DND-41 (cell line): ENCODE measurements at regions not wholly inside any gene's neighbourhood (a gene's known extent, or its start where the extent isn't known, plus 50 kb on each side); places are given as distances from the start of the nearest gene placed in this dataset.

Source experiments
- ATAC-seq: fragments of 200-7000 bp; cut with Tn5 transposase; 3 replicates; pipeline ENCODE4 v1.9.1; 2021; ENCODE audit warnings: low read depth; ENCODE audit not compliant: insufficient read depth
- DNase-seq: peaks from one replicate; pipeline ENCODE4 v3.0.0-alpha.2; 2020
- H2AFZ ChIP-seq: 2 replicates; pipeline ENCODE4 v1.6.0; 2012; ENCODE audit warnings: low read depth, low read length
- H3K27ac ChIP-seq: 2 replicates; pipeline ENCODE4 v1.5.1; 2012; ENCODE audit warnings: low read length, inconsistent platforms
- H3K27me3 ChIP-seq: fragments of 200-600 bp; sonication (generic); 2 replicates; pipeline ENCODE4 v1.6.0; 2012; ENCODE audit warnings: low read length, mild to moderate bottlenecking, inconsistent platforms; ENCODE audit not compliant: insufficient read depth, poor library complexity
- H3K36me3 ChIP-seq: 2 replicates; pipeline ENCODE4 v1.5.1; 2012; ENCODE audit warnings: low read length, inconsistent platforms; ENCODE audit not compliant: insufficient read depth
- H3K4me1 ChIP-seq: 2 replicates; pipeline ENCODE4 v1.5.1; 2012; ENCODE audit warnings: mild to moderate bottlenecking, low read length; ENCODE audit not compliant: insufficient read depth
- H3K4me2 ChIP-seq: 2 replicates; pipeline ENCODE4 v1.6.0; 2012; ENCODE audit warnings: mild to moderate bottlenecking, moderate library complexity, low read length, inconsistent platforms; ENCODE audit not compliant: insufficient read depth
- H3K4me3 ChIP-seq, 2 experiments: fragments of 200-600 bp in 1 of 2; shearing (Covaris generic) in 1 of 2; 2 replicates each; pipeline ENCODE4 v1.5.1; 2012 to 2016; ENCODE audit warnings: inconsistent platforms in 2 of 2, low read length in 2 of 2, mild to moderate bottlenecking in 2 of 2, low read depth in 1 of 2, moderate library complexity in 1 of 2
- H3K79me2 ChIP-seq: 2 replicates; pipeline ENCODE4 v1.6.0; 2012; ENCODE audit warnings: low read length, inconsistent platforms; ENCODE audit not compliant: insufficient read depth
- H3K9ac ChIP-seq: 2 replicates; pipeline ENCODE4 v1.6.0; 2012; ENCODE audit warnings: low read depth, mild to moderate bottlenecking, inconsistent platforms, low read length, moderate library complexity
- H3K9me3 ChIP-seq: 2 replicates; pipeline ENCODE4 v1.5.1; 2012; ENCODE audit warnings: low read length, moderate library complexity, mild to moderate bottlenecking, inconsistent platforms; ENCODE audit not compliant: insufficient read depth, severe bottlenecking
- H4K20me1 ChIP-seq: 2 replicates; pipeline ENCODE4 v1.6.0; 2012; ENCODE audit warnings: low read length; ENCODE audit not compliant: insufficient read depth
- EZH2 ChIP-seq: IDR thresholded peaks from 3 replicates; pipeline ENCODE4 v1.6.1; 2012; ENCODE audit warnings: borderline replicate concordance, low read depth, mild to moderate bottlenecking, moderate library complexity, low read length, inconsistent platforms; ENCODE audit not compliant: severe bottlenecking
- TF ChIP-seq, protein P1 (sequence below): IDR thresholded peaks from 2 replicates; pipeline ENCODE4 v1.5.1; 2012; ENCODE audit warnings: borderline replicate concordance, low read length, moderate library complexity, mild to moderate bottlenecking; ENCODE audit not compliant: poor library complexity, severe bottlenecking; ENCODE audit errors: extremely low read depth

DNA sequence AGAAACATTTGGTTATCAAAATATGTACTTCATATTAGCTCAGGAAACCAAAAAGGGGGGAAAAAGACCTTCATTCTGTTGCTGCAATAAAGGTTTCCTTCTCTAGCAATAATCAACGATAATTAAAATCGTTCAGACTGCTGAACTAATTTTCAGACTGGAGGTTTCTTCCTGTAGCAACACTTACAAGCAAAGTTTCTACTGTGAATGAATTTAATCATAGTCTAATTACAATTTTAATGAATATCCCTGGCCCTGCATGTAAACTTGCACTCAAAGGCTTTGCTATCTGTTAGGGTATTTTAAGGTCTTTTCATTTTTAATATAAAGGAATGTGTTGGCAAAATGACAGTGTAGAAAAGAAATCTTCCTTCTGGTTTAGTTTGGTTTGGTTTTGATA lies 265.2 kb downstream of the QDPR start:
- Histone ChIP-seq H3K9me3 (no peaks in the 10 kb centered on the region), H3K79me2 (no peaks in the 10 kb centered on the region), H3K27me3 (peaks cover 5% of the 10 kb centered on the region), H3K4me1 (no peaks in the 10 kb centered on the region), H3K4me2 (no peak overlapping the region), H3K4me3 (no peak overlapping the region), H3K9ac (no peak overlapping the region), H2AFZ (no peak overlapping the region), H4K20me1 (no peaks in the 10 kb centered on the region), H3K27ac (no peak overlapping the region), H3K36me3 (no peaks in the 10 kb centered on the region)
- DNase-seq (no peak), ATAC-seq (no peak)
- TF ChIP-seq, protein P1, sequence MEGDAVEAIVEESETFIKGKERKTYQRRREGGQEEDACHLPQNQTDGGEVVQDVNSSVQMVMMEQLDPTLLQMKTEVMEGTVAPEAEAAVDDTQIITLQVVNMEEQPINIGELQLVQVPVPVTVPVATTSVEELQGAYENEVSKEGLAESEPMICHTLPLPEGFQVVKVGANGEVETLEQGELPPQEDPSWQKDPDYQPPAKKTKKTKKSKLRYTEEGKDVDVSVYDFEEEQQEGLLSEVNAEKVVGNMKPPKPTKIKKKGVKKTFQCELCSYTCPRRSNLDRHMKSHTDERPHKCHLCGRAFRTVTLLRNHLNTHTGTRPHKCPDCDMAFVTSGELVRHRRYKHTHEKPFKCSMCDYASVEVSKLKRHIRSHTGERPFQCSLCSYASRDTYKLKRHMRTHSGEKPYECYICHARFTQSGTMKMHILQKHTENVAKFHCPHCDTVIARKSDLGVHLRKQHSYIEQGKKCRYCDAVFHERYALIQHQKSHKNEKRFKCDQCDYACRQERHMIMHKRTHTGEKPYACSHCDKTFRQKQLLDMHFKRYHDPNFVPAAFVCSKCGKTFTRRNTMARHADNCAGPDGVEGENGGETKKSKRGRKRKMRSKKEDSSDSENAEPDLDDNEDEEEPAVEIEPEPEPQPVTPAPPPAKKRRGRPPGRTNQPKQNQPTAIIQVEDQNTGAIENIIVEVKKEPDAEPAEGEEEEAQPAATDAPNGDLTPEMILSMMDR, result no peak
- TF ChIP-seq EZH2, result no peak

DNA sequence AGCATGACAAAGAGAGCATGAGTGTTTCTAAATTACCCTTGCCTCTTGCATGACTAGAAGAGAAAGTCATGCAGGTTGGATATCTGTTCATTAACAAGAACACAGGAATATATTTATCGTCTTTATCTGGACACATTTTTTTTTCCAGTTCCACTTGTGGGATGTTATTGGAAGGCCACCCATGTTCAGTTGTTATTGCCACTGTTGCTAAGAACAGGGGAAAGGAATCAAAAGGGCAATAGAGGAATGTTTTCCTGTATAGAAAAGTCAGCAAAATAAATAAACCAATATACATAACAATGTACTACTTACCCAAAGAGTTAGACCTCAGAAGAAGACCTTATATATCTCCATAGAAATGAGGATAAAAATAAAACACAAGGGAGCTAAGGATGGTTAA lies 270.1 kb downstream of the QDPR start:
- Histone ChIP-seq H3K4me3 (no peak overlapping the region), H3K27ac (no peak overlapping the region), H3K4me1 (no peaks in the 10 kb centered on the region), H3K4me2 (no peak overlapping the region), H3K79me2 (no peaks in the 10 kb centered on the region), H2AFZ (no peak overlapping the region), H4K20me1 (no peaks in the 10 kb centered on the region), H3K9ac (no peak overlapping the region), H3K36me3 (no peaks in the 10 kb centered on the region), H3K27me3 (no peaks in the 10 kb centered on the region), H3K9me3 (no peaks in the 10 kb centered on the region)
- TF ChIP-seq EZH2, result no peak
- TF ChIP-seq, protein P1, result no peak
- no peak for ATAC-seq
- DNase-seq, result no peak

DNA sequence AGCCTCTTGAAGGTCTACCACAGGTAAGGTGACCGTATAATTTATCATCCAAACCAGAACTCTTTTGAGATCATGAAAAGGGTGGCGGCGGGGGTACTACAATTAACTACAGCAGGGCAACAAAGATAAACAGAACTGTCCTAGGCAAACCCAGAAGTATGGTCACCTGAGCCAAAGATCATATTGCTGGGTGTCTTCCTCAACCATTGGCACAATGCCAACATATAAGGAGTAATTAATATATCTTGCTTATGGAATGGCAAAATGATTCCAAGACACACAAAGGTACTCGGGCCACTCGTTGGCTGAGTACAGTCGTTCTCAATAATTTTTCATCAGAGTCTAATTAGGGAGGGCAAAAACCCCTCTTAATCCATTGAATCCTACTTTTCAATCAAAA lies 273.3 kb downstream of the QDPR start:
- no peaks in the 10 kb centered on the region for H3K4me1 ChIP-seq
- DNase-seq, result no peak
- no peaks in the 10 kb centered on the region for H3K36me3 ChIP-seq
- H3K4me2 ChIP-seq, result no peak overlapping the region
- H3K9me3 ChIP-seq, result no peaks in the 10 kb centered on the region
- ATAC-seq, result no peak
- no peaks in the 10 kb centered on the region for H3K27me3 ChIP-seq
- TF ChIP-seq EZH2, result no peak
- TF ChIP-seq, protein P1, result no peak
- no peaks in the 10 kb centered on the region for H4K20me1 ChIP-seq
- no peak overlapping the region for H3K4me3 ChIP-seq
- no peak overlapping the region for H3K9ac ChIP-seq
- no peak overlapping the region for H2AFZ ChIP-seq
- H3K79me2 ChIP-seq, result no peaks in the 10 kb centered on the region
- H3K27ac ChIP-seq, result no peak overlapping the region

DNA sequence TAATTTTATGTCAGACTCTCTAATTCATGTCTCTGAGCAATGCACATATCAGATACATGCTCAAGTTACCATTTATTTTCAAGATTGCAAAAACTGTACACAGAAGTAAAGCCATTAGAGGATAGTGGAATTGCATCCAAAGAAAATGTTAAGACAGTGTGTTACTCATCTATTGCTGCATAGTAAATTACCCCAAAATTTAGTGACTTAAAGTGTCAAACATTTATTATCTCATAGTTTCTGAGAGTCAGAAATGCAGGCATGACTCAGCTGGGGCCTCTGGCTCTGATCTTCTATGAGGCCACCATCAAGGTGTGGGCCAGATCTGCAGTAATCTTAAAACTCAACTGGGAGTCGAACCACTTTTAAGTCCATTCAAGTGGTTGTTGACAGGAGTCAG lies 275.2 kb downstream of the QDPR start:
- H3K4me1 ChIP-seq, result no peaks in the 10 kb centered on the region
- ATAC-seq (no peak), DNase-seq (no peak)
- H3K9ac ChIP-seq, result no peak overlapping the region
- no peaks in the 10 kb centered on the region for H3K79me2 ChIP-seq
- H3K4me2 ChIP-seq, result no peak overlapping the region
- H4K20me1 ChIP-seq, result no peaks in the 10 kb centered on the region
- H3K36me3 ChIP-seq, result no peaks in the 10 kb centered on the region
- no peaks in the 10 kb centered on the region for H3K27me3 ChIP-seq
- no peak overlapping the region for H3K27ac ChIP-seq
- no peaks in the 10 kb centered on the region for H3K9me3 ChIP-seq
- no peak overlapping the region for H3K4me3 ChIP-seq
- no peak overlapping the region for H2AFZ ChIP-seq
- TF ChIP-seq, protein P1, result no peak
- TF ChIP-seq EZH2, result no peak
